ENCODE measurements at regions not wholly inside any gene's neighbourhood (a gene's known extent, or its start where the extent isn't known, plus 50 kb on each side); places are given as distances from the start of the nearest gene placed in this dataset.

DNA sequence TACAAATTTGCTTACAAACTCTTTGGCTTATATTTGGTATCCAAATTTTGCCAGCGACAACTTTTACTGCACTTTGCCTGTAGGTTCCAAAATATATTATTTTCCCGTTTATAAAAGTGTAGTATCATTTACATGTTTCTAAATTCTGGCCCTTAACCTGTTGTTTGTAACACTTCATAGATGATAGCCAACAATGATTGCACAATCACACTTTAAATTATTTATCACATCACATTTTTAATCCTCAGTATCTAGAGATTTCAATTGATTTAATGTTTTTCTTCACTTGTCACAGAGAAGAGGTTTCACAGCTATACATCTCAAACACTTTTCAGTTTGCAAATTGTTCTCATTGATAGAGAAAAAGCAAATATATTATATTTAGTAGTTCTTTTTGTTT lies 1151.2 kb upstream of the EYS start:
- Histone ChIP-seq H3K36me3 (ENCODE audit: low read depth, low read length) (no peaks in the 10 kb centered on the region), H3K27me3 (ENCODE audit: low read length) (no peaks in the 10 kb centered on the region), H3K79me2 (ENCODE audit: low read length) (no peaks in the 10 kb centered on the region), H3K27ac (ENCODE audit: low read length) (no peak overlapping the region), H3K9me2 (replicated peaks; ENCODE audit: low read length) (no peaks in the 10 kb centered on the region), H3K9ac (ENCODE audit: low read length) (no peak overlapping the region), H3F3A (ENCODE audit: low read length, unreplicated experiment) (no peaks in the 10 kb centered on the region), H2AFZ (ENCODE audit: low read length) (no peak overlapping the region), H3K4me3 (ENCODE audit: low read length) (no peak overlapping the region), H3K4me2 (ENCODE audit: low read length) (no peak overlapping the region), H3K9me3 (ENCODE audit: low read length) (no peaks in the 10 kb centered on the region), H3K4me1 (ENCODE audit: insufficient read depth, low read length) (peaks cover 6% of the 10 kb centered on the region; the same call in 1 of the 2 replicates), H4K20me1 (ENCODE audit: low read length) (no peaks in the 10 kb centered on the region)
- BruUV-seq (replicated peaks) = no TSS peak
- POLR2A ChIA-PET (ENCODE audit: unreplicated experiment) = no interaction called here
- ATAC-seq (no peak), DNase-seq (no peak)
- intact Hi-C loops (cut with micrococcal nuclease) = no loop called here
- CTCF ChIA-PET = no interaction called here
- TF ChIP-seq, protein P1, sequence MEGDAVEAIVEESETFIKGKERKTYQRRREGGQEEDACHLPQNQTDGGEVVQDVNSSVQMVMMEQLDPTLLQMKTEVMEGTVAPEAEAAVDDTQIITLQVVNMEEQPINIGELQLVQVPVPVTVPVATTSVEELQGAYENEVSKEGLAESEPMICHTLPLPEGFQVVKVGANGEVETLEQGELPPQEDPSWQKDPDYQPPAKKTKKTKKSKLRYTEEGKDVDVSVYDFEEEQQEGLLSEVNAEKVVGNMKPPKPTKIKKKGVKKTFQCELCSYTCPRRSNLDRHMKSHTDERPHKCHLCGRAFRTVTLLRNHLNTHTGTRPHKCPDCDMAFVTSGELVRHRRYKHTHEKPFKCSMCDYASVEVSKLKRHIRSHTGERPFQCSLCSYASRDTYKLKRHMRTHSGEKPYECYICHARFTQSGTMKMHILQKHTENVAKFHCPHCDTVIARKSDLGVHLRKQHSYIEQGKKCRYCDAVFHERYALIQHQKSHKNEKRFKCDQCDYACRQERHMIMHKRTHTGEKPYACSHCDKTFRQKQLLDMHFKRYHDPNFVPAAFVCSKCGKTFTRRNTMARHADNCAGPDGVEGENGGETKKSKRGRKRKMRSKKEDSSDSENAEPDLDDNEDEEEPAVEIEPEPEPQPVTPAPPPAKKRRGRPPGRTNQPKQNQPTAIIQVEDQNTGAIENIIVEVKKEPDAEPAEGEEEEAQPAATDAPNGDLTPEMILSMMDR (conservative IDR thresholded peaks at IDR 0.05; ENCODE audit: low read depth, low read length) = no peak
- no peak for TF ChIP-seq EZH2 (IDR thresholded peaks at IDR 0.05; ENCODE audit: low read length, unreplicated experiment)

DNA sequence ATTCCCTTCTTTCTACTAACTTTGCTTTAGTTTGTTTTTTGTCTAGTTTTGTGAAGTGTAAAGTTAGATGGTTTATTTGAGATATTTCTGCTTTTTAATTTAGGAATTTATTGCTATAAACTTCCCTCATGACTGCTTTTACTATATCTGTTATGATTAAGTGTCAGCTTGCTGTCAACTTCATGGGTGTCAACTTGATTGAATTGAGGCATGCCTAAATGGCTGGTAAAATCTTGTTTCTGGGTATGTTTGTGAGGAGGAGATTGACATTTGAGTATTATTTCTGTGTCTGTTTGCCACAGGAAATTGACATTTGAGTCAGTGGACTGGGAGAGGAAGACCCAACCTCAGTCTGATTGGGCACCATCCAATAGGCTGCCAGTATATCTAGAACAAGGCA lies 1147.0 kb upstream of the EYS start:
- Histone ChIP-seq H3K4me1 (ENCODE audit: insufficient read depth, low read length) (peaks cover 18% of the 10 kb centered on the region), H3K9me3 (ENCODE audit: low read length) (no peaks in the 10 kb centered on the region), H3K9ac (ENCODE audit: low read length) (no peak overlapping the region), H3K9me2 (replicated peaks; ENCODE audit: low read length) (no peaks in the 10 kb centered on the region), H4K20me1 (ENCODE audit: low read length) (no peaks in the 10 kb centered on the region), H2AFZ (ENCODE audit: low read length) (no peak overlapping the region), H3K4me3 (ENCODE audit: low read length) (no peak overlapping the region), H3K36me3 (ENCODE audit: low read depth, low read length) (no peaks in the 10 kb centered on the region), H3K4me2 (ENCODE audit: low read length) (no peak overlapping the region), H3K27me3 (ENCODE audit: low read length) (no peaks in the 10 kb centered on the region), H3F3A (ENCODE audit: low read length, unreplicated experiment) (no peaks in the 10 kb centered on the region), H3K79me2 (ENCODE audit: low read length) (no peaks in the 10 kb centered on the region), H3K27ac (ENCODE audit: low read length) (no peak overlapping the region)
- no peak for DNase-seq
- no TSS peak for BruUV-seq (replicated peaks)
- intact Hi-C loops (cut with micrococcal nuclease) = no loop called here
- no peak for ATAC-seq
- POLR2A ChIA-PET (ENCODE audit: unreplicated experiment) = no interaction called here
- CTCF ChIA-PET = no interaction called here
- TF ChIP-seq EZH2 (IDR thresholded peaks at IDR 0.05; ENCODE audit: low read length, unreplicated experiment) = no peak
- TF ChIP-seq, protein P1 (conservative IDR thresholded peaks at IDR 0.05; ENCODE audit: low read depth, low read length) = no peak
- no peak for TF ChIP-seq EZH2phosphoT487 (IDR thresholded peaks at IDR 0.05; ENCODE audit: borderline replicate concordance, low read length)

DNA sequence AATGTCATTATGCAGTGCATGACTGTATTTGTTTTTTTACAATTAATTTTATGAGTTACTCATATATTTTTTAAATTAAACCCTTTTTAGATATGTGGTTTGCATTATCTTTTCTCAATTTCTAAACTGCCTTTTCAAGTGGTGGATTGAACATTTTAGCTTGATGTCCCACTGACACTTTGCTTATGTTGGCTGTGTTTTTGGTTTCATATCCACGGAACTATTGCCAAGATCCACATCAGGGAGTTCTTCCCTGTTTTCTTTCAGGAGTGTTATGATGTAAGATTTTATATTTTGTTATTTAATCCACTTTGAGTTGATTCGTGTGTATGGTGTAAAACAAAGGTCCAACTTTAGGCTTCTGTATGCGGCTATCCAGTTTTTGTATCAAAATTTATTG lies 1144.9 kb upstream of the EYS start:
- no TSS peak for BruUV-seq (replicated peaks)
- Histone ChIP-seq H2AFZ (ENCODE audit: low read length) (no peak overlapping the region), H3K27me3 (ENCODE audit: low read length) (no peaks in the 10 kb centered on the region), H3K4me1 (ENCODE audit: insufficient read depth, low read length) (peaks cover 18% of the 10 kb centered on the region), H4K20me1 (ENCODE audit: low read length) (no peaks in the 10 kb centered on the region), H3K36me3 (ENCODE audit: low read depth, low read length) (no peaks in the 10 kb centered on the region), H3K4me3 (ENCODE audit: low read length) (no peak overlapping the region), H3K9me2 (replicated peaks; ENCODE audit: low read length) (no peaks in the 10 kb centered on the region), H3K9ac (ENCODE audit: low read length) (no peak overlapping the region), H3K79me2 (ENCODE audit: low read length) (no peaks in the 10 kb centered on the region), H3K27ac (ENCODE audit: low read length) (no peak overlapping the region), H3F3A (ENCODE audit: low read length, unreplicated experiment) (no peaks in the 10 kb centered on the region), H3K4me2 (ENCODE audit: low read length) (no peak overlapping the region), H3K9me3 (ENCODE audit: low read length) (no peaks in the 10 kb centered on the region)
- no peak for TF ChIP-seq EZH2 (IDR thresholded peaks at IDR 0.05; ENCODE audit: low read length, unreplicated experiment)
- TF ChIP-seq EZH2phosphoT487 (IDR thresholded peaks at IDR 0.05; ENCODE audit: borderline replicate concordance, low read length) = no peak
- TF ChIP-seq, protein P1 (conservative IDR thresholded peaks at IDR 0.05; ENCODE audit: low read depth, low read length) = no peak
- DNase-seq = no peak
- ChIA-PET CTCF (no interaction called here), POLR2A (ENCODE audit: unreplicated experiment) (no interaction called here)
- no peak for ATAC-seq
- intact Hi-C loops (cut with micrococcal nuclease) = no loop called here
